GM19328 (cell line): ENCODE measurements at regions not wholly inside any gene's neighbourhood (a gene's known extent, or its start where the extent isn't known, plus 50 kb on each side); places are given as distances from the start of the nearest gene placed in this dataset.

Experiments used
- ATAC-seq: cut with Tn5 transposase; IDR thresholded peaks from one replicate; pipeline ENCODE4 v1.9.1; 2021; ENCODE audit warnings: mild to moderate bottlenecking, moderate library complexity; ENCODE audit not compliant: unreplicated experiment

DNA sequence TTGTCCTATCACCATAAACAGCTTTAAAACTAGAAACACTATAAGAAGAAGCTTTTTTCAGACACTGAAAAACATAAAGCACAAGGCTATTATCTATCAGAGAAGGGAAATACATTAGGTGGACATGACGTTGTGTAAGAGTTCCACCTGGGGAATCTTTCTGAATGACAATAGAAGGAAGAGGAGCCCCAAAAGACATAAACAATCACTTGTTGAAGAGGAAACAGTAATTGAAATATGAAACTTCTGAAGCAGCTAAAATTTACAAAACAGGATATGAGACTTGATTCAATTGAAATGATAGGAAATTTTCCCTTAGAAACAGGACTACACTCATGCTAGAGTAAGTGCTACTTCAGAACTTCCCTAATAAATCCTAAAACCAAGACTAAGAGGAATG is 933.6 kb downstream of the EFNA5 start:
- no peak for ATAC-seq

GRCh38 chr5:106732624-106733023 is 938.1 kb downstream of the EFNA5 start:
- no peak for ATAC-seq

- no peak for ATAC-seq
Measured at GRCh38 chr5:106730912-106731311, 939.8 kb downstream of the EFNA5 start.

DNA sequence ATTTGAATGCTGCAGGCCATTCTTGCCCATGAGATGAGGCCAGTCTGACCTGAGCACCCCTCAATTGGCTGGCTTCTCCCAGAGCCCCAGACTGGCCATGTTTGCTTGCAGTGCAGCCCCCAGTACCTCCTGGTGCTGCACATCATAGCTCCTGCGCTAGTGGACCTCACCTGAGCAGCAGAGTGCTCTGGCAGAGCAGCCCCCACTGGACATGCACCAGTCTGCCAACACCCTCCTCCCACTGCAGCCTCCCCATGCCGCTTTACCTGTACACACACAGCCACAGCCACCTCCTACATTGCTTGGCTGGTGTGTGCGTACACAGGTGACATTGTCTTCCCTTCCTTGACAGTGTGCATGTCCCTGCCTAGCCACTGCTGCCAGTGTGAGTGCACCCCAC is 940.2 kb downstream of the EFNA5 start:
- no peak for ATAC-seq

DNA sequence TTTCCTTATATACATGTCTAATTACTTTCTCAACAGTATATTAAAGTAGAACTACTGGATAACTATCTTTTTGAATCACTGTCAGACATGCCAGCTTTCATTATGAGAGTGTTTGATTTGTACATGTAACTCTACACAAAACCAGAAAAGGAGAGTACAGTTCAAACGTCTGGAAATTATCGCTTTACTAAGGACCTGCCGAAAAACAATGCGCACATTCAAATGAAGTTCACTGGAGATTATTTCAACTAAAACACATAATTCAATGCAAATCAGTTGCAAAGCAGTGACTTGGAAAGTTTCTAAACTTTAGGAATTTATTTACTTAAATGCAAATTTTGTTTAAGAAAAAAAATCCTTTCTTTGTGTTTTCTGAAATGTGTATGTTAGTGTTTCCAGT is 942.5 kb downstream of the EFNA5 start:
- ATAC-seq: no peak

- ATAC-seq: no peak
Measured at GRCh38 chr5:106727071-106727470, 943.7 kb downstream of the EFNA5 start.

DNA sequence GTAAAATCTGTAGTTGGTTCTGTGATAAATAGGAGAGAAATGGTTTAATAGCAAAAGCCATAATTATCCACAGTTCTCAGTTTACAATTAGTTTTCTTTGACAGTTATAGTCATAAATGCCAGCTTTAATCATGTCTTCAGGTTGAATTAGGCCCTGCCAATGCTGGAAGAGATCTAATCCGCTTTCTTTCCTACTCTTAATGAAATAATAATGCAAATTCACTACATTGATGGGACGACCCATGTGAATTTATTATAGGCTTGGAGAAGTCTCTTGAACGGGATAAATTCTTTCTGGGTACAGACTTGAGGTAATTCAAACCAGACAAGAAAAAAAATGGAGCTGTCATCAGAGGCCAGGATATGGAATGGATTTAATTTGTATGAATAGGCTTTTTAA is 950.4 kb downstream of the EFNA5 start:
- no peak for ATAC-seq

GRCh38 chr5:106699796-106700195 is 970.9 kb downstream of the EFNA5 start:
- no peak for ATAC-seq

GRCh38 chr5:106699198-106699597 is 971.5 kb downstream of the EFNA5 start:
- ATAC-seq: no peak

- no peak for ATAC-seq
Measured at GRCh38 chr5:106698169-106698568, 972.6 kb downstream of the EFNA5 start.

DNA sequence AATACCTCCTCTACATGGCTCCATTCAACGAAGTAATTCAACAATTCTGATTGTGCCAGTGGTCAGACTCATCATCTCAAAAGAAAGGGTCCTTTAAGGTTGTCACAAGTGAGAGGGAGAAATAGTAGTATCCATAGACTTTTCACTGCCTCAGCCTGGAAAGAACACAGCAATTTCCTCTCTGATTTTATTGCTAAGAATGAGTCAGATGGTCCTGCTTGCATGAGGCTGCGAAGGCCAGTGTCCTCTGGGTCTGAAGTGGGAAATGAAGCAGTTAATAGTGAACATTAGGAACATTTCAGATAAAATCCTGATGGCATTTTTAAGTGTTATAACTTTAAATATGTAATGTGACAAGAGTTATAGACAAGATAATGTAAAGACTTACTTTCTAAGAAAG is 979.0 kb downstream of the EFNA5 start:
- no peak for ATAC-seq

- no peak for ATAC-seq
Measured at GRCh38 chr5:106690585-106690984, 980.2 kb downstream of the EFNA5 start.

DNA sequence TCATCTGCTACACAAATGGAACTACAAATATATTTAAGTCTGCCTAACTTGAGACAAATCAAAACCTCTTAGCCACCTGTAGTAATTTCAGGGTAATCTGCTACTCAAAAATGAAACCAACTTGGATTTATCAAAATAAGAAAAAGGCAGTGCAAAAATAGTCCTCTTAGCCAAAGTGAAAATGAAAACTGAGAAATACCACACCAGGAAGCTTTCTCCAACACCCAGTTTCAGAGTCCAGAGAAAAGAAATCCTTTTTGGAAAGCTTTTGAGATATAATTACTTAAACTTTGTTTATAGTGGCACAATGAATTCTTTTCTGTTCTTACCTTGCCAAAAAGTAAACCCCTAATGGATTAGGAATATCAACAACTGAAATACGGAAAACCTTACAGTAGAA is 990.4 kb downstream of the EFNA5 start:
- no peak for ATAC-seq

DNA sequence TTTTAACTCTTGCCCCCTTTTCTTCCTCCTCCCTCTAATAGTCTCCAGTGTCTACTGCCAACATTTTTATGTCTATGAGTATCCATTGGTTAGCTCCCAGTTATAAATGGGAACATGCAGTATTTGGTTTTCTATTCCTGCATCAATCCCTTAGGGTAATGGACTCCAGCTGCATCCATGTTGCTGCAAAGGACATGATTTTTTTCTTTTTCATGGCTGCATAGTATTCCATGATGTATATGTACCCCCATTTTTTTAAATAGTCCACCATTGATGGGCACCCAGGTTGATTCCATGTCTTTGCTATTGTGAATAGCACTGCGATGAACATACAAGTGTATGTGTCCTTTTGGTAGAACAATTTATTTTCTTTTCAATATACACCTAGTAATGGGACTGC is 993.7 kb downstream of the EFNA5 start:
- ATAC-seq: no peak

GRCh38 chr5:106675687-106676086 is 995.0 kb downstream of the EFNA5 start:
- no peak for ATAC-seq

- no peak for ATAC-seq
Measured at GRCh38 chr5:106673941-106674340, 996.8 kb downstream of the EFNA5 start.

- ATAC-seq: no peak
Measured at GRCh38 chr5:106661866-106662265, 1008.9 kb downstream of the EFNA5 start.

GRCh38 chr5:106660681-106661080 is 1010.1 kb downstream of the EFNA5 start:
- ATAC-seq: no peak

GRCh38 chr5:106658150-106658549 is 1012.6 kb downstream of the EFNA5 start:
- no peak for ATAC-seq

DNA sequence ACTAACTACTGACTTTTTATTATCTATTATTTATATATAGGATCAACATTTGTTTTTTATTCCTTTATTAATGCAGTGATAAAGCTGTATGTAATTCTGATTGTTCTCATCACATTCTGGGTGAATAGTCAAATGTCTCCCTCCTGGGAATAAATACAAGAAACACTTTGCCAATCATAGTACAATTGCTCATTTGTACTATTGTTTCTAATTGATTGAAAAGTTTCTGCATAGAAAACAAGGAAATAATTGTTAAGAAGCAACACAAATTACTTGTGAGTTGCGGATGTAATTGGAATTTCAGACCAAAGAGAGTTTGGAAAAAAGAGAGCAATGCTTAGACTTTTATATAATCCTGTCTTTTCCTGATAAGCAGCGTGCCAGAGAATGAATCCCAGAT is 1013.9 kb downstream of the EFNA5 start:
- ATAC-seq: no peak

DNA sequence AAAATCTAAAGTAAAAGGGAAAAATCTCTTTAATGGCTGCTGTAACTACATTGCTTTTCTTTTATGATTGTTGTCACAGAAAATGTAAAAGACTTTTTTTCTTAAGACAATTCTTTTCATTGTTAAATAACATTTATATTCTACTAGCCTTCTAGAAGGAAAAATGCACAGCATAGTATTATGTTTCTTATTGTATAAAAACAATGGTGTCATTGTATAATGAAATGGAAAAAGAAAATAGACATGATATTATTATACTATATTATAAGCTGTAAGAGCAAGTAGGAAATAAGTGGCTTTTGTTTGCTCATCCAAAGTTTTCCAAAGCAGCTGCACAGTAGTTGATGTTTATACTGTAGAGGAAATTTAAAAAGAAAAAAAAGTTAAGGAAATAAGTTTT is 1021.7 kb downstream of the EFNA5 start:
- no peak for ATAC-seq

DNA sequence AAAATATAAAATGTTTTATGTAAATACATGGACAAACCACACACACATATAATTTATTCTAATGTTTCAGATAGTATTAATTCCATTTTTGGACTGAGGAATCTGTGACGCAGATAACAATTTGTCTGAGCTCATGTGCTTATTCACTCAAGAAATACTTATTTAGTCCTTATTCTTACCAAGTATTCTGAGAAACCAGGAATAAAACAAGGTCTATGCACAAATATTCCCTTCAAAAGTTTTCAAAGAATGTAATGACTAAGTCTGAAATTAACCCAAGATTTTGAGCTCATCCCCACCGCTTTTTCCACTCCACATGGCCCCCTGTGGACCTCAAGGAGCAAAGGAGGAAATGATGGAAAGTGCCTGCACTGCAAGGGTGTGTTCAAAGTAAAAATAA is 1022.3 kb downstream of the EFNA5 start:
- no peak for ATAC-seq

DNA sequence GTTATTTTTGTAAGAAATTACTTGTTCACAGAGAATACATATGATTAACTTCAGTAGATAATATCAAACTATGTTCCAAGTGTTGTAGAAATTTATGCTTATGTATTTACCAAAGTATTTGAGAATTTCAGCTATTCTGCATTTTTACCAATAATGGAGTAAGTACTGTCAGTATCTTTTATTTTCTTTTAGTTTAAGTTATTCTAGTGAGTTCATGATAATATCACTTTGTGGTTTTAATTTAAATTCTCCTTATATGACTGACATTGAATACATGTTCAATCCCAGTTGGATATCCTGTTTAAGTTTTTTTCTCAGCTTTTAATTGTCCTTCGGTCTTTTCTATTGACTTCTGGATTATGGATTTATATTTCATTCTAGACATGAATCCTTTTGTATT is 1024.6 kb downstream of the EFNA5 start:
- ATAC-seq: no peak

DNA sequence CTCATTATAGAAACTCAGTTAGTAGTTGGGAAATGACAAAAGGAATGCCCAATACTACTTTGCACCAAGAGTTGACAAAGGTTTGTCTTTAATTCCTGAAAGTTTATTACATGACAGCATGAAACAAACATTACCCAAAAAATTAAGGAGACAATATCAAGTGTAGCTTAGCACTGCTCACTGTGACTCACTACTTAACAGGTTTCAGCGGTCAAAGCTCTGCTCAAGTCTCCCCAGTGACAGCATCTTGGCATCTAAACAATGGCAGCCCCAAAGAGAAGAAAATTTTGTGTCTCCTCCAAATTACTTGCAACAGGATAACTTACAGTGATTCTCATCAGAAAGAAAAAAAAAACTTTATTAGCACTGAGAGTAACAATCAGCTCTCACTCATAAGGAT is 1030.2 kb downstream of the EFNA5 start:
- ATAC-seq: no peak
